Ectodermal cell (in vitro differentiated cells): ENCODE measurements at regions not wholly inside any gene's neighbourhood (a gene's known extent, or its start where the extent isn't known, plus 50 kb on each side); places are given as distances from the start of the nearest gene placed in this dataset.

Experiments used
- H3K27ac ChIP-seq: 2 replicates; pipeline ENCODE4 v1.7.0; 2013; ENCODE audit warnings: mild to moderate bottlenecking, low read depth, low read length; ENCODE audit not compliant: insufficient read depth, poor library complexity, severe bottlenecking
- H3K27me3 ChIP-seq: 2 replicates; pipeline ENCODE4 v1.7.0; 2013; ENCODE audit warnings: mild to moderate bottlenecking, low read length; ENCODE audit not compliant: insufficient read depth, control insufficient read depth, poor library complexity, severe bottlenecking
- H3K36me3 ChIP-seq: one replicate; pipeline ENCODE4 v1.7.0; 2013; ENCODE audit warnings: low read length; ENCODE audit not compliant: control insufficient read depth, insufficient read depth
- H3K4me1 ChIP-seq: one replicate; pipeline ENCODE4 v1.7.0; 2013; ENCODE audit warnings: low read length; ENCODE audit not compliant: control insufficient read depth, insufficient read depth
- H3K4me3 ChIP-seq: 2 replicates; pipeline ENCODE4 v1.7.0; 2013; ENCODE audit warnings: low read depth, low read length, control low read depth; ENCODE audit not compliant: insufficient read depth
- H3K9me3 ChIP-seq: 2 replicates; pipeline ENCODE4 v1.7.0; 2013; ENCODE audit warnings: mild to moderate bottlenecking, low read length, moderate library complexity; ENCODE audit not compliant: control insufficient read depth
- WGBS, 2 experiments: methylation state at CpG; one replicate each; pipeline ENCODE4 v1.1.7; 2013; ENCODE audit warnings: missing lambda C conversion rate in 2 of 2; 5-methylcytosine and 5-hydroxymethylcytosine counted together

DNA sequence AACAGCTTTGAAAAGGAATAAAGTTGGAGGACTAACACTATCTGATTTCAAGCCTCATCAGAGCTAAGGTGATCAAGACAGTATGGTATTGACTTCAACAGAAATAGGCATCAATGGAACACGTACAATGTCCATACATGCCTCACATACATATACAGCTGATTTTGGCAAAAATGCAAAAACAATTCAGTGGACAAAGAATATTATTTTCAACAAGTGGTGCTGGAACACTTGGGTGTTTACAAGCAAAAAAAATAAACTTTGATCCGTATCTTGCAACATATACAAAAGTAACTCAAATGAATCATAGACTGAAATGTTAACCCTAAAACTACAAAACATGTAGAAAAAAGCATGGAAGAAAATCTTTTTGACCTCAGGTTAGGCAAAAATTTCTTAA lies 141.9 kb upstream of the ZC3H11B start:
- no peak overlapping the region for H3K27ac ChIP-seq
- peaks cover 3% of the 10 kb centered on the region for H3K4me1 ChIP-seq
- H3K9me3 ChIP-seq, result no peaks in the 10 kb centered on the region
- no peak overlapping the region for H3K4me3 ChIP-seq
- H3K36me3 ChIP-seq, result no peaks in the 10 kb centered on the region
- 88 to 92% methylated on average over 2 of the region's 2 CpGs for WGBS, 2 experiments
- H3K27me3 ChIP-seq, result no peaks in the 10 kb centered on the region

DNA sequence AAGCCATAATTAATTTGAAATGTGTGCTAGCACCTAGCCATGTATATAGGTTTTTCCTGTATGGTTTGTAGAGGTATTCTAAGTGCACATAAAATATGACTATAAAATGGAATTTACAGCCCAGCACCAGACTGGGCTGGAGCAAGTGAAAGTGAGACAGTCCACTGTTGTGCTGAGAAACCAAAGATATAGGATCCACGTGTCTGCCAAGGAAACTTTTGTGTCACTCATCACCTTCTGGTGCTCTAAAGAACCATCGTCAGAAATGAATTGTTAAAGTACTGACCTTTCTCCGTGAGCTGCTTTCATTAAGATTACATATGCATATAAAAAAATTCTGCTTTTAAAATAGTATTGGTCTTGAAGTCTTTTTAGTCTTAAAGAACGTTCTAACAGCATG lies 141.0 kb upstream of the ZC3H11B start:
- H3K9me3 ChIP-seq, result no peaks in the 10 kb centered on the region
- 92 to 94% methylated on average over 3 to 4 of the region's 4 CpGs for WGBS, 2 experiments
- no peak overlapping the region for H3K4me3 ChIP-seq
- no peak overlapping the region for H3K27ac ChIP-seq
- H3K27me3 ChIP-seq, result no peaks in the 10 kb centered on the region
- no peaks in the 10 kb centered on the region for H3K36me3 ChIP-seq
- H3K4me1 ChIP-seq, result peaks cover 3% of the 10 kb centered on the region

GRCh38 chr1:219752645-219753044 lies 139.7 kb upstream of the ZC3H11B start:
- 0% methylated on average over 1 of the region's 1 CpG for WGBS, 2 experiments
- Histone ChIP-seq H3K4me1 (peaks cover 2% of the 10 kb centered on the region), H3K27ac (no peak overlapping the region), H3K27me3 (no peaks in the 10 kb centered on the region), H3K9me3 (no peaks in the 10 kb centered on the region), H3K36me3 (no peaks in the 10 kb centered on the region), H3K4me3 (no peak overlapping the region)

- no peak overlapping the region for H3K4me3 ChIP-seq
- H3K27me3 ChIP-seq, result no peaks in the 10 kb centered on the region
- H3K9me3 ChIP-seq, result no peaks in the 10 kb centered on the region
- no peak overlapping the region for H3K27ac ChIP-seq
- H3K4me1 ChIP-seq, result no peaks in the 10 kb centered on the region
- H3K36me3 ChIP-seq, result no peaks in the 10 kb centered on the region
These were observed 139.1 kb upstream of the ZC3H11B start for GRCh38 chr1:219751870-219752507.

DNA sequence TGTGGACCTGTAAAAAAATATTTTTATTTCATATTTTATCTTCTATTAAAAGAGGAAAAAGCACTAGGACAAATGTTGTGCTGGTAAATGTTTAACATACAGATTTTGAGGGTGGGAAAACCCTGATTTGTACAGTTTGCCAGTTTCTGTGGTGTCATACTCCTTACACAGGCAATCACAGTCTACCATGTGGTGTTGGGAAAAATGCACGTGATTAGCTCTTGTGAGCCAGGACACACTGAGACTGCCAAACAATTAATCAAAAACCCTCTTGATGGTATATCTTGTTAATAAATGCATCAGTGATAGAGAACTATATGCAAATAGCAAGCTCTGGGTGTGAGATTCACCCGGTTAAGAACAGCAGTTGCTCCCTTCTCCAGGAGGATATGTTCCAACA lies 136.5 kb upstream of the ZC3H11B start:
- Histone ChIP-seq H3K9me3 (no peaks in the 10 kb centered on the region), H3K27ac (no peak overlapping the region), H3K4me3 (no peak overlapping the region), H3K27me3 (no peaks in the 10 kb centered on the region), H3K36me3 (no peaks in the 10 kb centered on the region), H3K4me1 (no peaks in the 10 kb centered on the region)
- WGBS, 2 experiments, result 0 to 45% methylated on average over 1 to 2 of the region's 2 CpGs

DNA sequence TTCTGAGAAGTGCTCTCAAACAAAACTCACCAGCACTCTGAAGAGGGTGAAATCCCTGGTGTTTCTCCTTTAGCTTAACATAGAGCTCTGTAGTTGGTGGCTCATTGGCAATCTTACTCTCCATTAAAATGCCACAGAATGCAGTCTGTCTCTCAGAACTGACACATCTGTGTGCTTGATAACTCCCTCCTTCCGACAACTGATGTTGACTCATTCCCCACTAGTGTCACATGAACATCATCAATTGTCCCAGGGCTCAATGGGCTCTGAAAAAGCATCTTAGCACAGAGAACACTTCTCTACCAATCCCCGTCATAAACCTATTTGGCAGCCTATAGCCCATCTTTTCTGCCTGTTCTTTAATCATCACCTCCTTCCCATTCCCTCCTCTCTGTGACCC lies 133.2 kb upstream of the ZC3H11B start:
- Histone ChIP-seq H3K27me3 (no peaks in the 10 kb centered on the region), H3K27ac (no peak overlapping the region), H3K9me3 (no peaks in the 10 kb centered on the region), H3K36me3 (no peaks in the 10 kb centered on the region), H3K4me3 (no peak overlapping the region), H3K4me1 (no peaks in the 10 kb centered on the region)
- 91 to 93% methylated on average over 2 of the region's 2 CpGs for WGBS, 2 experiments

- H3K4me3 ChIP-seq, result no peak overlapping the region
- no peak overlapping the region for H3K27ac ChIP-seq
- H3K27me3 ChIP-seq, result no peaks in the 10 kb centered on the region
- H3K9me3 ChIP-seq, result no peaks in the 10 kb centered on the region
- H3K4me1 ChIP-seq, result no peaks in the 10 kb centered on the region
- 92 to 97% methylated on average over 3 of the region's 3 CpGs for WGBS, 2 experiments
- H3K36me3 ChIP-seq, result no peaks in the 10 kb centered on the region
These were observed 132.0 kb upstream of the ZC3H11B start for GRCh38 chr1:219744652-219745469.

- Histone ChIP-seq H3K4me3 (no peak overlapping the region), H3K36me3 (no peaks in the 10 kb centered on the region), H3K27me3 (no peaks in the 10 kb centered on the region), H3K27ac (no peak overlapping the region), H3K4me1 (no peaks in the 10 kb centered on the region), H3K9me3 (no peaks in the 10 kb centered on the region)
- 90 to 92% methylated on average over 4 of the region's 4 CpGs for WGBS, 2 experiments
These were observed 128.4 kb upstream of the ZC3H11B start for GRCh38 chr1:219741011-219741970.

DNA sequence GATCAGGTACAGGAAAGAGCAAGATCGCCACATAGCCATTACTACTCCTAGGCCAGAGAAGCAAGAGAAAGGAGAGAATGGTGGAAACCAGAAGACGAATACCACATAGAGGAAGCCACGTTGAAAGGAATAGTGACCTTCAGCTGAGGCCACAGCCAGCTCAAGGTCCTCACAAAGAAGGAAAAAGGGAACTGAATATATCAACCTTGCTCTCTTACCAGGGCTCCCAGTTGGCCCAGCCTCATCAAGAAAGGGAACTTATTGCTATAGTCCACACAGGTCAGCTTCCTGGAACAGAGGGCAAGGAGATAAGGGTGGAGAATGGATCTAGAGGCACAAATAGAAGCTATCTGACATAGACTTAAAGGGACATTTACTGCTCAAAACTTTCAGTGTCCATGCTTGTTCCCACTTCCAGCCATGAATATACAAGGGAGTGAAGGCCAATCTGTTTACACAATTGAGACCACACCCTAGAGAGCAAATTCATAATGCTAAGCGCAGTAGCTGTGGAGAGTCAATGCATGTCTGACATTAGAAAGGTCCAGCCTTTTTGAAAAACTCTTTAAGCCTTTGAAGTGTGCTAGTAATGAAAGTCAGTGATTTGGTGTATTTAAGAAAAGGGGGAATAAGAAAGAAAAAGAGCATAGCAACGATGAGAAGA lies 120.7 kb upstream of the ZC3H11B start:
- WGBS, 2 experiments, result 79 to 83% methylated on average over 5 of the region's 5 CpGs
- Histone ChIP-seq H3K9me3 (no peaks in the 10 kb centered on the region), H3K27me3 (no peaks in the 10 kb centered on the region), H3K27ac (no peak overlapping the region), H3K36me3 (no peaks in the 10 kb centered on the region), H3K4me3 (no peak overlapping the region), H3K4me1 (no peaks in the 10 kb centered on the region)
